AG09319 (cell line): ENCODE measurements at regions not wholly inside any gene's neighbourhood (a gene's known extent, or its start where the extent isn't known, plus 50 kb on each side); places are given as distances from the start of the nearest gene placed in this dataset.
"Not testable (repeated sequence)": the region's sequence is repeated elsewhere in the genome, so short reads cannot be mapped to it uniquely, and the experiment has no call there.

ENCODE experiments used
- DNase-seq: peaks from one replicate; pipeline ENCODE4 v3.0.0-alpha.2; 2010; ENCODE audit warnings: low read depth; ENCODE audit errors: extremely low read depth
- CTCF ChIP-seq: IDR thresholded peaks from 2 replicates; pipeline ENCODE4 v1.5.1; 2011; ENCODE audit warnings: low read depth, mild to moderate bottlenecking, inconsistent platforms, low read length, moderate library complexity

GRCh38 chr6:133085471-133085870 lies 155.7 kb upstream of the EYA4 start:
- no peak for DNase-seq
- no peak for TF ChIP-seq CTCF

- no peak for DNase-seq
- no peak for TF ChIP-seq CTCF
Observed at GRCh38 chr6:133085896-133086295, 155.3 kb upstream of the EYA4 start.

GRCh38 chr6:133088931-133089695 lies 152.0 kb upstream of the EYA4 start:
- TF ChIP-seq CTCF: no peak
- DNase-seq: no peak

- TF ChIP-seq CTCF: no peak
- no peak for DNase-seq
Observed at GRCh38 chr6:133092199-133092598, 149.0 kb upstream of the EYA4 start.

GRCh38 chr6:133092771-133093170 lies 148.4 kb upstream of the EYA4 start:
- TF ChIP-seq CTCF: no peak
- no peak for DNase-seq

GRCh38 chr6:133093211-133093610 lies 147.9 kb upstream of the EYA4 start:
- DNase-seq: not testable (repeated sequence)

- DNase-seq: no peak
- TF ChIP-seq CTCF: no peak
Observed at GRCh38 chr6:133093956-133094355, 147.2 kb upstream of the EYA4 start.

GRCh38 chr6:133097208-133097607 lies 143.9 kb upstream of the EYA4 start:
- DNase-seq: no peak
- TF ChIP-seq CTCF: no peak
